Putamen (tissue), 1 donor: ENCODE measurements at regions not wholly inside any gene's neighbourhood (a gene's known extent, or its start where the extent isn't known, plus 50 kb on each side); places are given as distances from the start of the nearest gene placed in this dataset.
"Not testable (repeated sequence)": the region's sequence is repeated elsewhere in the genome, so short reads cannot be mapped to it uniquely, and the experiment has no call there.

ENCODE experiments used
- DNase-seq: peaks from one replicate; pipeline ENCODE4 v3.0.0-alpha.2; 2016; ENCODE audit warnings: low spot score

GRCh38 chr2:118791483-118791882, 56.0 kb downstream of the EN1 start:
- DNase-seq = no peak

GRCh38 chr2:118786746-118787145, 60.7 kb downstream of the EN1 start:
- no peak for DNase-seq

- no peak for DNase-seq
Measured at GRCh38 chr2:118784860-118785259, 62.6 kb downstream of the EN1 start.

DNA sequence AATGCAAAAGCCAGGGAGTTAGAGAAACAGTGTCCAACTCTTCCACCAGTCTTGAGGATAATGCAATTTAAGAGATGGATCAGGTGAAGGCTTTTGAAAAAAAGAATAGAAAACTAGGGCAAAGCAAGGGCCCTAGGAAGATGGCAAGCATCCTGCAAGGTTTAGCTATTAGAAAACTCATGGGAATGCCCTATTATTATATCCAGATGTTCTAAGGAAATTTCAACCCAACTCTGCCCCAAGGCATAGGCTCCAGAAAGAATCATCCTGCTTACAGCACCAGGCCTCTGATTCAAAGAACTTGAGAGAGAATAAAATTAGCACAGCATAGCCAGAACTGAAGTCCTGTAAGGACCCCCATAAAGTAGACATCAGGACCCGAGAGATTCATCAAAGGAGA, 68.1 kb downstream of the EN1 start:
- DNase-seq = no peak

GRCh38 chr2:118774458-118775133, 72.9 kb downstream of the EN1 start:
- no peak for DNase-seq

DNA sequence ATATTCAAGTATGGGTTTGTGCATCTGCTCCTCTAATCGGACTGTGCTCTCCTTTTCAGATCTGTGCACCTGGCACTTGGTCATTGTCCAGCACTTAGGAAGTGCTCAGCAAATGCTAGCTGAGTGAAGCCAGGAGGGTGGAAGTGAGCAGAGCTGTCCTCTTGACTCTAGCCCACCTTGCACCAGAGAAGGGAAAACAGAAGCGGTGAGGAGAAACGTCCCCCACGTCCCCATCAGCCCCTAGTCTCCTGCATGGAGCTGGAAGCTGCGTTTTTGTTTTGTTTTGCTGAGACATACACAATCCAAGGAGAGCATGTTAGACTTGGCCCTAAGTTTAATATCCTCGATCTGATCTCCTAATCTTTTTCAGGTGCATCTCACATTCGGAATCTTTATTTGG, 73.6 kb downstream of the EN1 start:
- no peak for DNase-seq

GRCh38 chr2:118772487-118773200, 74.8 kb downstream of the EN1 start:
- no peak for DNase-seq

- DNase-seq = no peak
Measured at GRCh38 chr2:118769707-118770400, 77.6 kb downstream of the EN1 start.

GRCh38 chr2:118766871-118767270, 80.6 kb downstream of the EN1 start:
- no peak for DNase-seq

DNA sequence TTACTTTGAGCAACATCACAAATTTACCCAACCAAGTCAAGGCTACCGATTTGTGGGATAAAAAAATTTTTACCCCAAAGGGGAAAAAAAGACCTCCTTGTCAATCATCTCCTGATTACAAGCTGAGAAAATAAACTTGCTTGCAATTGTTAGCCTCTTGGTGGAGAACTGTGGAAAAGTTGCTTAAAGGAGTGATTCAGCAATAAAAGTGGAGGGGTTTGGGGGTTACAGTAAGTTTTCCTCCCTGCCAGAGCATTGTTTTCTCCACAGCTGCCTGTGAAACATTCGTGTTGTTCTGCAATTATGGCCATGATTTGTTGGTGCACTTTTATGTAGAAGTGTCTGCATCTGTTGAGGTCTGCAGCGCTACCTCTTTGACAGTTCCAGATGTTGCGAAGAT, 82.6 kb downstream of the EN1 start:
- no peak for DNase-seq

GRCh38 chr2:118763797-118764196, 83.7 kb downstream of the EN1 start:
- DNase-seq = no peak

- DNase-seq = no peak
Measured at GRCh38 chr2:118762290-118762689, 85.2 kb downstream of the EN1 start.

DNA sequence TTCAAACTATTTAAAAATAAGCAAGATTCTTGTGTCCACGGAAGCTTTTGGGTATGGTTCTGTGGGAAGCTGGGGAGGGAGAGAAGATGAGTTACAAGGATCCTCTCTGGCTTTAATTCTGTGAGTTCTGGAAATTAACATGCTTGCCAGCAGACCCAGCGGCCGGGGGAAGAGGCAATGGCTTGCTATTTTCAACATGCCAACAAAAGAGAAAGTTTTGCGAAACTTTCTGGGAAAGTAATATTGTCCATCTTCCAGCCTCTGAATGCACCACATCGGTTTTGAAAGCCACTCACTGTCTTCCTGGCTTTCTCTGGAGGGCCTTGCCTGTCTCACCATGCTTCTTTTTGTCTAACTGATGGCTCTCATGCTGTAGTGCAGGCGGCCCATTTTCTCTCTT, 85.7 kb downstream of the EN1 start:
- DNase-seq = no peak

- no peak for DNase-seq
Measured at GRCh38 chr2:118755901-118756300, 91.5 kb downstream of the EN1 start.

GRCh38 chr2:118755384-118755783, 92.1 kb downstream of the EN1 start:
- no peak for DNase-seq

DNA sequence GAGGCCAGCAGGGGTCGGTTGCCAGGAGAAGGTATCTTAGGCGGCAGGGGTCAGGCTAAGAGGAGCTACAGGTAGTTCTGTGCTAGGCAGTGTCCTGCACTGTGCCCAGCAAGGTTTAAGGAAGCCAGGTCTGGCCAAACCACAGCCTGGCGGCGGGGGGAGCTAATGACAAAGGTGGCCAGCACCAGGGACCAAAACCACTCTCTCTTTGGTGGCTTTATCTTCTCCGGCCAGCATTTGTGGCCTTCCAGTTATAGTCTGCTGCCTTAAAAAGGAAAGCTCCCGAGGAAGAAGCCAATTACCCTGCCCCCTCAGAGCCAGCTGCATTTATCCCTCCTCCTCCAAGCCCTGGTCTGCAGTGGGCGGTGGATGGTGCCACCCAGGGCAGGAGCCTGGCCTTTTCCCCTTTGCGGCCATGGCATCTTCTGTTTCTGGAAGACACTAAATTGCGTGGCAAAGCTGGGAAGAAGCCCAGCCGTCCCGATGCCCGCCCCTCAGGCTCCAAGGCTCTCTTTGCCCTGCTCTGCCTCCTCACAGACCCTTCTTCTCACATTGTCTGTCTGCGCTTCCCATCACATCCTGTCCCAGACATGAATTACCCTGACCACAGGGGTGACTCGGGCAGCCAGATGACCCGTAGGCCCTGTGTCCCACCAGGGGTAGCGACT, 94.6 kb downstream of the EN1 start:
- DNase-seq = no peak

DNA sequence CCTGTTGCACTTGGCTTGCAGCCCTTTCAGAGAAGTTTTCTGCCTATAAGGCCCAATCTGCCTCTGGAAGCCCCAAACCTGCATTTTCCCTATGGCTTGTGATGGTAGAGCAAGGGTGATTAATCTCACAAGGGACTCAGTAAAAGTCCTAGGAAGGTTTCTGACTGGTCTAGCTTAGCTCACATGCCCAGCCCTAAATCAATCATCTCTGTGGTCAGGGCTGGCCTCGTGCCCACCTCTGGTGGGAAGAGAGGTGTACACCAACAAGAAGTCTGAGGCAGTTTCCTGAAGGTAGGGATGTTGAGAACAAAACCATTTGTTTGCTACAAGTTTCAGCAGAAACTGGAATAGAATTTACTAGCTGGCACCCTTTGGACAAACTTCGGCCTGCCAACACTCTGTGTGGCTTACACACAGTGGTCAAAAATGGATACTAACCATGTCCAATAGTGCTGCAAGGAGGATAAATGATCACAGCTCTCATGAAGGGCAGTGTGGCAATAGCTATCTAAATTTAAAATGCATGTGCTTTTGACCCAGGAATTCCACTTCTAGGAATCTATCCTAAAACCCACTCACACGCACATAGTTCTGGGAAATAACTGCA, 96.4 kb downstream of the EN1 start:
- DNase-seq = no peak

DNA sequence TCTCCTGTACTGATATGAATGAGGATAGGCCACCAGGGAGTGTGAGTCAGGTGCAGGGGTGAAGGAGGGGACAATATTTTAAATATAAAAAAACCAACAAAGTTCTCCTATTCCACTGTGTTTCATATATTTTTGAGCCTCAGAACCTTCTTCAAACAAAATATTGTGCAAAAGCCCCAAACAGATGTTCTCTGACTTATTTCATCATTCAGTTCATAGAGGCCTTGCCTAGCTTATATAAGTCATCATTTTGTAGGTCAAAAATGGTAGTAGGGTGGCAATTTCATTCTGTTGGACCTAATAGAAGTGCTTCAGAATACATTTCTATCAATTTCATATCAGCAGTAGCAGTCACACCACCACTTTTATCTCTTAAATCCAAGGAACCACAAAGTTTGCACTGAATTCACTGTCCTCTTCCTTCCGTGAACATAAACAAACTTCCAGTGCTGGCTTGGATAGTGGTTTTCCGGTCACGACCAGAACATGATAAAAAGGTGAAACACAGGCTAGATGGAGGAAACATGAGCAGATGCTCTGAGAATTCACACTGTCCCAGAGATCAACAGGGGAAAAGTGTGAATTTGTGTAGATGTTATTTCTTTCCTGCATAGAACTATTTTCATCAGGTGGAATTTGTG, 99.1 kb downstream of the EN1 start:
- no peak for DNase-seq

- no peak for DNase-seq
Measured at GRCh38 chr2:118747637-118748036, 99.8 kb downstream of the EN1 start.

- no peak for DNase-seq
Measured at GRCh38 chr2:118747066-118747465, 100.4 kb downstream of the EN1 start.

DNA sequence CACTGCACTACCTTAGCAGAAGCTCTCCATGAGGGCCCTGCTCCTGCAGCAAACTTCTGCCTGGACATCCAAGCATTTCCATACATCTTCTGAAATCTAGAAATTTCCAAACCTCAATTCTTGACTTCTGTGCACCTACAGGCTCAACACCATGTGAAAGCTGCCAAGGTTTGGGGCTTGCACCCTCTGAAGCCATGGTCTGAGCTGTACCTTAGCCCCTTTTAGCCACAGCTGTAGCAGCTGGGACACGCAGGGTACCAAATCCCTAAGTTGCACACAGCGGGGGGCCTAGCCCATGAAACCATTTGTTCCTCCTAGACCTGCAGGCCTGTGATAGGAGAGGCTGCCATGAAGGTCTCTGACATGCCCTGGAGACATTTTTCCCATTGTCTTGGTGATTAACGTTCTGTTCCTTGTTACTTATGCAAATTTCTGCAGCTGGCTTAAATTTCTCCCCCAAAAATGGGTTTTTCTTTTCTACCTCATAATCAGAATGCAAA, 102.7 kb downstream of the EN1 start:
- DNase-seq = not testable (repeated sequence)
